Activated CD4-positive, CD25-positive, alpha-beta regulatory T cell treated with anti-CD3 and anti-CD28 coated beads, Interleukin-2, amount 50 U/mL, for 72 hours (primary cell): ENCODE measurements at regions not wholly inside any gene's neighbourhood (a gene's known extent, or its start where the extent isn't known, plus 50 kb on each side); places are given as distances from the start of the nearest gene placed in this dataset.
"Not testable (repeated sequence)": the region's sequence is repeated elsewhere in the genome, so short reads cannot be mapped to it uniquely, and the experiment has no call there.

Experiments
- DNase-seq: peaks from one replicate; pipeline ENCODE4 v3.0.0; 2021

DNA sequence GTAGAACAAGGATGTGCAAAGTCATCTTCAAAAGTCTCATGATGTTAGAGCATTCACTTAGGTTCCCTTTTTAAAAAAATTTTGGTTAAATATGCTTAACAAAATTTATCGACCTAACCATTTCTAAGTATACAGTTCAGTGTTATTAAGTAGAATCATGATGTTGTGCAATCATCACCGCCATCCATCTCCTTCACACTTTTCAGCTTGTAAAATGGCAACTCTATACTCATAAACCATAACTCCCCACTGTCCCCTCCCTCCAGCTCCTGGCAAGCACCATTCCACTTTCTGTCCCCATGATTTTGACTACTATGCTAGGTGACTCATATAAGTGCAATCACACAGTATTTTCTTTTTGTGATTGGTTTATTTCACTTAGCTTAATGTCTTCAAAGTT is 895.0 kb downstream of the TBL1XR1 start:
- no peak for DNase-seq

DNA sequence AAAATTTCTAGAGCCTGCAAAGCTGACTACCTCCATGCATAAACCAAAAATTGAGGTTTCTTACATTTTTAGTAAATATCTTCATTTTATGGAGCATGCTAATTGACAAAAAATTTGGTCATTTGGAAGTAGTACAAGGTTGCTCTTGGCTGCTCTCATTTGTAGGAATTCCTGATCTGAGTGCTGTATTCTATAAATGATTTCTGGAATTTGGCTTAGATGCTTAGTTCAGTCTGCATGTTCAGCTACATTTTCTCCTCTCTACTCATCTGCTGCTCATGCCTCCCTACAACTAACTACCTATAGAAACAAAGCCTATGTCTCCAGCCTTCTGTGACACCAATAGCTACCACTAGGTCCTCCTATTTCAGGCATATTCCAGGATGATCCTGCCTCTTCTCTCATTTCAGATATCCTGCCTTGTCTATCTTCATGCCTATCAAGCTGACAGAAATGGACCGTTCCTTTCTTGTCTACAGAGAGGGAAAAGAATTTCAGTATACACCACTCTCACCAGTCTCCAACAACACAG is 901.1 kb downstream of the TBL1XR1 start:
- no peak for DNase-seq

DNA sequence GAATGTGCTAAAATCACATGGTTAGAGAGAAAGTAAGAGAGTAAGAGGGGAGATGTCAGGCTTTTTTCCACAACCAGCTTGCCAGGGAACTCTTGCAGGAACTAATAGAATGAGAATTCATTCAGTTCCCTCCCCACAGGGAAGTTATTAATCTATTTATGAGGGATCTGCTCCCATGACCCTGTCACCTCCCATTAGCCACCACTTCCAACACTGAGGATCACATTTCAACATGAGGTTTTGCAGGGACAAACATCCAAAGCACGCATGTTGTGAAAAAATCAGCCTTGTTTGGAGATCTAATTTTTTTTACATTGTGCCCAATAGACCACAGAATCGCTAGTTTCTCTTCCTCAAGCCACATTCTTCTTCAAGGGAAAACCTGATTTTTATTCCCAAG is 904.0 kb downstream of the TBL1XR1 start:
- DNase-seq: no peak

DNA sequence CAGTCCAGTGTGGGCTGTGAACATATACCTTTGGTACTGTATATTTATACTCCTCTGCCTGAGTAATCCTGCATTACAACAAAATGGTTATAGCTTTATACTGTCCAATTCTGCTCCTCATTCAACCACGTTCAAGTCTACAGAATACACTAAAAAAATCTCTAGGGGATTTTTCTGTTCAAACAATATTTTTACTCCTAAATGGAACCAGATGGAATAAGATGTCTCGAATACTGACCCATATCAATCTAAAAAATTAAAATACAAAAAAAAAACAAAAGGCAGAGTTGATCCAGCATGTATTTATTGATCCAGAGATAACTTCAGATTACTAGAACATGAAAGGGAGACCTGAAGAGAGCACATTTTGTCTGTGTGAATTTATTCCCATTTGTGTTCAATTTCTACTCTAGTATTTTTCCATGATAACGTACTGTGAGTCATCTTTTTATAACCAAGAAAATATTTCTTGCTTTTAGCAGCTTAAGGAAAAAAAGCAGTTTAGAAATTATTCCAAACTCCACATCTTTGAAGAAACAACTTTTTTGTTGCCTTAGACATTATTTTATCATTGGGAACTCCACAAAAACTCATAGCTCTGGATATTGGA is 910.7 kb downstream of the TBL1XR1 start:
- no peak for DNase-seq

DNA sequence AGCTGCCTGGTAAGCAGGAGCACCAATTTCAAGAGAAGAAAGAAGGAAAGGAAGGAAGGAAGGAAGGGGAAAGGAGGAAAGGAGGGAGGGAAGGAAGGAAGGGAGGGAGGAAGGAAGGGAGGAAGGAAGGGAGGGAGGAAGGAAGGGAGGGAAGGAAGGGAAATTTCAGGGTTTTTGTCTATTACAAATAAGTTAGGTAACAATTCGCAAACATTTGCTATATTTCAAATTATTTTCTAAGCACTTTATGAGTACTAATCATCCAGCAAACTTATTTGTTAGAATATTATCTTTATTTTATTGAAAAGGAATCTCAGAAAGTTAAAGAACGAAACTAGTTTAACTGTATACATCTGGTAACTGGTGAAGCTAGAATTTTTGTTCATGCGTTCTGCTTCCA is 921.7 kb downstream of the TBL1XR1 start:
- no peak for DNase-seq

DNA sequence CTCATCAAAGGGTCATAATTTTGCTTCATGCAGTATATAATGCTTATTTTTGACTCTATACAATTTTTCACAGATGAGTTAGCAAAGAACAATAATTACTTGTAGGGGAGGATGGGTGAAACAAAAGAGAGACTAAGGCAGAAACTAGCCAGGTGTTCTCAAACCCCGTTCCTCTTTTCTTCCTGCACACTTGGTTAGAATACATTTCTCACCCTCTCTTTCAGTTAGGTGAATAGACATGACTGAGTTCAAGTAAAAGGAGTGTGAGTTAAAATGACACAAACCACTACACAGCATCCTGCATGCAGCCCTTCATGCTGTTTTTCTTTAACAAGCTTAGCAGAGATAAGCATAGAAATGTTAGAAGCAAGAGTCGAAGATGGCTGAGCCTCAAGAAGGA is 922.2 kb downstream of the TBL1XR1 start:
- DNase-seq: no peak

DNA sequence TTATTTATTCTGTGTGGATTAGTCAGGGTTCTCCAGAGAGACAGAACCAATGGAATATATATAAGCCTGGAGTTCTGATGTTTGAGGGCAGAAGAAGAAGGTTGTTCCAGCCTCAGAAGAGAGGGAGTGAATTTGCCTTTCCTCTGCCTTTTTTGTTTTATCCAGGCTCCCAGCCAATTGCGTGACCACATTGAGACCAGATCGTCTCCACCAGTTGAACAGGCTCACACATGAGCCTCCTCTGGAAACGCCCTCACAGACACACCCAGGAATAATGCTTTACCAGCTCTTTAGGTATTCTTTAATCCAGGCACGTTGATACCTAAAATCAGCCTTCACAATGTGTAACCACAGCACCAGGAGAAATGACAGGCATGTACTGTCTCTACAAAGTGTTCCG is 923.1 kb downstream of the TBL1XR1 start:
- DNase-seq: no peak

DNA sequence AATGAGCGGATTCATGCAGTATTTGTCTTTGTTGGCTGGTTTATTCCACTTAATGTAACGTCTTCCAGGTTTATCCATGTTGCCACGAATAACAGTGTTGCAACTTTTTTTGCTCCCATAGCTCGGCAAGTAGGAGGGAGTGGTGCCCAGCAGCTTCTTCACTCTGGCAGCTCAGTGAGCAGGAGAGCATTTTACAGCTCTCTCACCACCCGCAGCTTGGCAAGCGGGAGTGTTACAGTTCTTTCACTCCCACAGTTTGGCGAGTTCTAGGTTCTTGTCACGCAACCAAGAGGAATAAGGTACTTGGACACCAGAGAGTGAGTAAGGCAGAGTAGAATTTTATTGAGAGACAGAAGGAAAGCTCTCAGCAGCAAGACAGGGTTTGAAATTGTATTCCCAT is 935.2 kb downstream of the TBL1XR1 start:
- no peak for DNase-seq

DNA sequence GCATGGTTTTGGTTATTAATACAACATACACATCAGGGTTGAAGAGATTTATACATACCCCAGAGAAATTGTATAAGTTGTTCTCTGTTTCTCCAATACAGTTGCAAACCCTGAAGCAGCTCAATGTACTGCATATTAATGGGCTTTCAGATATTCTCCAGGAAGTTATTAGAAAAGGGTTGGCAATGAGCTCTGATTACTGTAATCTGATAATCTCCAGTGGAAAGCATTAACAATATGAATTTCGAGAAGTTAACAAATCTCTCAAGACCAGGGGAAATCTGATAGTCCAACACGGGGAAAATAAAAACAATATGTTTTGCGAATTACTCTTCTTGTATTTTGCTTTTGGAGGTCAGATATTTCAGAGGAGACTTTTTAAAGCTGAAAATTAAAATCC is 950.1 kb downstream of the TBL1XR1 start:
- DNase-seq: no peak

DNA sequence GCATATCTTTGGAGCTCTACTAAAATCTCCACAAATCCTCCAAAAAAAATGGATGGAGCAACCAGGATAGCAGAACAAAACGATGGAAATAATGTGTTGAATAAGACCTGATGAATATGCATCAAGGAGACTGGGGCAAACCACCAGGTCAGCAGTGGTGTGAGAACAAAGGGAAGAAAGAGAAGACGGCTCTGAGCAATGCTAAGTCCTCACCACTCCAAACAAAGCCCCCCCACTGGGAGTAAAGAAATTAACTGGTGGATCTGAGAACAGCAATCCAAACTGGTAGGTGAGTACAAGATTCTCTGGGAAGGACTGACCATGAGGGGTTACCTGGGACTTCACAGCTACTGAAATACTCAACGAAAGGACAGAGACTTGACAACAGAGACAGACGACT is 977.3 kb downstream of the TBL1XR1 start:
- DNase-seq: no peak

DNA sequence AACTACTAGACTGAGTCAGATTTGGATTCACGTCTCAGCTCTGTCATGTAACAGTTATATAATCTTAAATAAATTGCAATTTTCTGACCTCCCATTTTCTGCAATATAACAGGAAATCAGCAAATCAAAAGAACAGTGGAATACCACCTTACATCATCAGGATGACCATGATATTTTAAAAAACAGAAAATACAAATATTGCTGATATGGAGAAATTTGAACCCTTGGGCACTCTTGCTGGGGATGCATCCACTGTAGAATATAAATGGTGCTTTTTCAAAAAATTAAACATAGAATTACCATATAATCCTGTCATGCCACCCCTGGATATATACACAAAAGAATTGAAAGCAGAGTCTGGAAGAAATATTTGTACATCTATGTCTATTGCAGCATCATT is 982.5 kb downstream of the TBL1XR1 start:
- no peak for DNase-seq

DNA sequence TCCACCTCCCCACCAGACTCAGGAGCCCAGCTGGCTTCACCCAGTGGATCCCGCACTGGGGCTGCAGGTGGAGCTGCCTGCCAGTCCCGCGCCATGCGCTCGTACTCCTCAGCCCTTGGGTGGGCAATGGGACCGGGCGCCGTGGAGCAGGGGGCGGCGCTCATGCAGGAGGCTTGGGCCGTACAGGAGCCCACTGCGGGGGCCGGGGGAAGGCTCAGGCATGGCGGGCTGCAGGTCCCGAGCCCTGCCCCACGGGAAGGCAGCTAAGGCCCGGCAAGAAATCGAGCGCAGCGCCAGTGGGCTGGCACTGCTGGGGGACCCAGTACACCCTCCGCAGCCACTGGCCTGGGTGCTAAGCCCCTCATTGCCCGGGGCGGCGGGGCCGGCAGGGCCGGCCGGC is 984.0 kb downstream of the TBL1XR1 start:
- not testable (repeated sequence) for DNase-seq

DNA sequence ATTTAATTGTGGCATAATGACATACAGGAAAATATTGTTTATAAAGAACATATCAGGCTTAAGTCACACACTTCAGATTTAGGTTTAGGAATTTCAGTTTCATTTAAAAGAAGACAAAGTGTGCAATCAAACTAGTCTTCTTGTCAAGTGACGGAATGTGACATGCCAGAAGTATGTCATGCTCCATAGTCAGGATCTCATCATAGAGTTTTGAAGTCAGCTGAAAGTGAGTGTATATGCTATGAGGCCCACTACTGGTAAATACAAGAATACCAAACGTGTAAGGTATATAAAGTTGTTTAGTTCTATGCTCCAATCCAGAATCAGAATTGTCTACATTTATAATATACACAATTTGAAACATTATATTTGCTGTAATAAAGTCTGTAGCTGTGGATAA is 988.4 kb downstream of the TBL1XR1 start:
- no peak for DNase-seq

DNA sequence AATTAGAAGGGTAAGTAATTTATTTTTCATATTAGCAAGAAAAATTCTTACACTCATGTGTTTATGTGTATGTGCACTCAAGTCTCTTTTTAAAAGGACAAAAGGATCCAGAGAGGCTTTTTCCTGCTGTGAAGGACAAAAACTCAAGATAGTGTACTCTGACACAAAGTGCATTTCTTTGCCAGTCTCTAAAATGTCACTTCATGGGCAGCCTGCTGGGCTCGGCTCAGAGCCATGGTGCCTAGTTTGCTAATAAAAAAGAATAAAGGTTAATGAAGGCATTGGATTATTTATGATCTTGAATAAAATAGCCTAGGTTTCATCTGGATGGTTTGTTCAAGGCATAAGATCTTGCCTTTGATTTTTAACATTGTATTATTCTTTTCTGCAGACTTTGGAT is 989.0 kb downstream of the TBL1XR1 start:
- DNase-seq: no peak

DNA sequence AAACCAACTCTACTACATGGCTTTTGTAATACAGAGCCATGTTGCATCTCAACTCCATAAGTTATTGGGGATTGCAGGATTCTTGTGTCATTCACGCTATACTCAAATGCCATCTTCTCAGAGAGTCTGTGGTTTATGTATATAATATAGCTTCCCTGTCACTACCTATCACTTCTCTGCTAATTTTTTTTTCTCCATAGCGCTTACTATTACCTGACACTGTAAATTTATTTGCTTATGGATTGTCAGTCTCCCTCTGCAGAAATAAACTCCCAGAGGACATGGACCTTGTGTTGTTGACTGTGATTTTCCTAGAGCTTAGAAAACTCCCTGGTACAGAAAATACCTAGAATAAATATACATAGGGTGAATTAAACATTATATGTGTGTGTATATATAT is 990.5 kb downstream of the TBL1XR1 start:
- DNase-seq: no peak

DNA sequence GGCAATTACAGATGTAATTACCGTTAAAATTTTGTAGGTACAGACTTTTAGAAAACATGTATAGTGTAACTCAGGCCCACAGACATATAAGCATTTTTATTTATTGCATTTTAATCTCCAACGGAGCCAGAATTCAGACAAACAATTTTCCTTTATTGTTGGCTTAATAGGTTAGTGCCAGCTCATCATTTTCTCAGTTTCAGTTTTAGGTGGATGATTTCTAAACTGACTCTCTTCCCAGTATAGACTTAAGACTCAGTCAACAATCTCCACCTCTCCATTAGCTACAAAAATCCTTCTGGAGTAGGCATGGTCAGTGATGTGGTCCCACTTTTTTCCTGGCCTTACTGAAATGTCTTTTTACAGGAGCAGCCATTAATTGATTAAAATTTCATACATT is 994.6 kb downstream of the TBL1XR1 start:
- DNase-seq: no peak

DNA sequence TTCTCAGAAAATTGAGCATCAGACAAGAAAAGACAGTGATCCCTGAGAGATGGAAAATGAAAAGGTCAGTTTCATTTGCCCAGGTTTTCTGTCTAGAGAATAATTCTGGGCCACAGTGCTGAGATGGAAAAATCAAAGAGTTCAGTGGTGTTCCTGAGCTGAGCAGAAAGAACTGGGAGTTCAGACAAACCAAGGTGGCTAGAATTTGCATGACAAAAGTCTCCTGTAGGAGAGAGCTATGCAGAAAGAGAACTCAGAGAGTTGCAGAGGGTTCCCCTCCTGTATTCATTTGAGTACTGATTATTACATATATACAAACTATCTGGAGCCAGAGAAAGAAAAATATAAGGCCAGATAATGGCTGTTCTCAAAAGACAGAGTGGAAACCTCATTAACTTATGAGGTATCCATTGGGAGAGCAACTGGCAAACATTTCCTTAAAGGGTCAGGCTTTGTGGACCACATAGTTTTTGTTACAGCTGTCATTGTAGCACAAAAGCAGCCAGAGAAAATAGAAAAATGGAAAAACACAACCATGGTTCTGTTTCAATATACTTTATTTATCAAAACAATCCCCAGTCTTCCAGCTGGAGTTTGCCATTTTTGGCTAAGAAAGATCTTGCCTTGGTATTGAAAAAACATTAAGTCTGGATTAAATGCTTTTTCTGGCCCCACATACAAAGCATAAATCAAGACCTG is 1004.1 kb downstream of the TBL1XR1 start:
- no peak for DNase-seq

DNA sequence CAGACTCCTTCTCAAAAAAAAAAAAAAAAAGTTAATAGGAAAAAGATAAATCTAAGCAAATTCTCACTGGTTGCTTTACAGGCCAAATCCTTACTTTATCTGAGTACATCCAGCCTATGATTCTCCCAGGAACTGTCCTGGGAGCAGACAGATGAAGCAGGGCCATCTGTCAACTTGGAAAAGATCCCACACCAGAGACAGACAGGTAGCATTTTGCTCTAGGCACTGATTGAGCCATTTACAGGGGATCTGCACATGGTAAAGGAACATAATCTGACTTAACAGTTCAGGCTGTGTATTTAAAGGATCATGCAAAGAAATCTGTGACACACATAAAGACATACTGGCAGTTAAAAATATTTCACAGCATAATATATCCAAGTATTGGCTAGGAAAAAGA is 1006.5 kb downstream of the TBL1XR1 start:
- DNase-seq: no peak

DNA sequence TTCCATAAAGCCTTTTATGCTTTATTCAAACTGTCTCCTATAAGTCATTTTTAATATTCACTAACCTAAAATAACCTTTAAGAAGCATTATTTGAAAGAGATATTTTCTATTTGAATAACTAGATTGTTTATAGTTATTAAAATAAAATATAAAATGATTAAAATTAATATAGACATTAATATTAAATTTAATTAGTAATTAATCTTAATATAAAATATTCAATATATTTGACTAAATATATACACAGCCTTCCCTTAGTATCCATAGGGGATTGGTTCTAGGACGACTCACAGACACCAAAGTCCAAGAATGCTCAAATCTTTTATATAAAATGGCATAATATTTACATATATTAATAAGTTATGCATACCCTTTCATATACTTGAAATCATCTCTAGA is 1014.1 kb downstream of the TBL1XR1 start:
- DNase-seq: no peak

DNA sequence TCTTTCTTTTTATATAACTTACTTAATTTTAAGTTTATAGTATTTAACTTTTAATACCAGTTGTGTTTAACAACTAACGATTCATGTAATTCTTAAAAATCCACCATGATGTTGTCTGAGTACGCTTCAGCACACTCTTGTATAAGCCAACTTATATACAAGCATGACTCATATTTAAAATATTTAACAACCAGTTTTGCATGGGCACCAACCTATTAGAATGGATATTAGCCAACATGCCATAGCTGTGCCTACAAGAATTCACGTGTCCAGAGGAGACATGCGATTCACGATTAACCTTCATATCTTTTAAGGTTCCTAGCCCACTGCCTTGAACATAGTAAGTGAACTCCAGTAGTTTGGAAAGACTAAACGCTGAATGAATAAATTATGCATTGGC is 1023.2 kb downstream of the TBL1XR1 start:
- DNase-seq: no peak

DNA sequence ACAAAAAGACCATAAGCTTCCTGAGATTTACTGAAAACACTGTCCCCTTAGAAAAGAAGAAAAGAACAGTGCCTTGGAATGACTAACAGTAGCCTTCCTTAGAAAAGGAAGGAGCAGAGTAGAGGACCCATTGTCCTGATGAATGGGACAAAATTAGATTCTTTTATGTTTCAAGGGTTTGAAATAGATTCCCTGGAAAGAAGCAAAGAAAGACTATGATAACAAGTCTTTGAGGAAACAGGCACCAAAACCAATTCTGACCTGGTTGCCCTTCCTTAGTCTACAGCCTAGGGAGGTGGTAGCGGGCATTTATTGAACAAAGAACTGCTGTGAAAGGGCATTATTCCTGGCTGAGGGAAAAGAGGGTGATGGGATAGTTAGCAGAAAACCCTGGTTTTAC is 1024.8 kb downstream of the TBL1XR1 start:
- no peak for DNase-seq

DNA sequence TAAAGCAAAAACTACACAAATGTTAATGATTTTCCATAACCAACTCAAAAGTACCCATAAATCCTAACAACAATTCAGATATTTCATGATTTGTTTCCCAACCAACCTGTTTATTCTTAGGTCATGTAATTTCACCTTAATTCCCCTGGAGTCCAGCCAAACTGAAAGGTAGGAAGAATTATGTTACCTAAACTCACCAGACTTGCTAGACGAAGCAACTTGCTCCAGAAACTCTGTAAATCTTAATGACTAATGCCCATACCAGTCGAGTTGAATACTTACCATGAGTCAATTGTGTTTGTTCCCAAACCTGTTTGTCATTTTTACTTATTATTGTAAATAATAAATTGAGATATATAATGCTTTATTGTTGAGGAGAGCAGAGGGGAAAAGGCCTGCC is 1030.0 kb downstream of the TBL1XR1 start:
- DNase-seq: no peak

DNA sequence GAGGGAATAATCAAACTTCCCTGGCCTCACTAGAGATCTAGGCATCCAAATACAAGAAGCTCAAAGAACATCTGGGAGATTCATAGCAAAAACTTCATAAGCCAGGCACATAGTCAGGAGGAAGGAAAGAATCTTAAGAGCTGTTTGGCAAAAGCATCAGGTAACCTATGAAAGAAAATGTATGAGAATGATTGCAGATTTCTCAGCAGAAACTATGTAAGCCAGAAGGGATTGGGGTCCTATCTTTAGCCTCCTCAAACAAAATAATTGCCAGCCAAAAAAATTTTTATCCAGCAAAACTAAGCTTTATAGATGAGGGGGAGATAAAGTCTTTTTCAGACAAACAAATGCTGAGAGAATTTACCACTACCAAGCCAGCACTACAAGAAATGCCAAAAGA is 1036.3 kb downstream of the TBL1XR1 start:
- DNase-seq: no peak

DNA sequence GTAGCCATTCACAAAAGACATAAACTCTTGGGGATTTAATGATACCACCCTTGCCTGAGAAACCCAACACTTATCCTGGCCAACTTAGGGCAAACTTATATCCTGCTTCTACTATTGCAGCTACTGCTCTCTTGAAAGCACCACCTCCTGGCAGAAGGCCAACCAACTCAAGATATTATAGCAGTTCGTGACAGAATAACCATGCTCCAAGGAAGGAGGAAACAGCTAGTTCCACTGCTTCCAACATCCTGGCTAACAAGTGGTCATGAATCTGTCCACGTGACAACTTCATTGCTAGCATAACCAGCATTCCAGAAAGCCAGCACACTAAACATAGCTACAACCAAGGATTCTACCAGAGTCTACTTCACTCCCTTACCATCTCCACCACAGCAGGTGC is 1037.5 kb downstream of the TBL1XR1 start:
- DNase-seq: no peak

DNA sequence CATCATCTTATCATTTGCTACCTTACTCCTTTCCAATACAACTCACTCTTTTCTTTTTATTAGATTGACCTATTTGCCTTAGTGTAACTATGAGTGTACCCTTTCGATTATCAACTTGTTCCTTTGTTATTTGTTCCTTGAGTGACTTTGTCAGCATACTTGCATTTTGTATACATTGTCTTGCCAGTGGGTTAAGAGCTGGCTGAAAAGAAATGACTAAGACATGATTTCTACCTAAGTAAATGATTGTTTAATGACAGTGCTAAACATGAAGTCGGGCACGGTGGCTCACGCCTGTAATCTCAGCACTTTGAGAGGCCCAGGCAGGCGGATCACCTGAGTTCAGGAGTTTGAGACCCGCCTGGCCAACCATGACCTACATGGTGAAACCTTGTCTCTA is 1042.3 kb downstream of the TBL1XR1 start:
- no peak for DNase-seq
